ENCODE measurements at regions not wholly inside any gene's neighbourhood (a gene's known extent, or its start where the extent isn't known, plus 50 kb on each side); places are given as distances from the start of the nearest gene placed in this dataset.

GRCh38 chr2:150178591-150178990 is 308.9 kb downstream of the RND3 start:
- no peak for TF ChIP-seq CTCF (IDR thresholded peaks at IDR 0.05)
- no peak for TF ChIP-seq POLR2A (IDR thresholded peaks at IDR 0.05)
- no peak for TF ChIP-seq POLR2AphosphoS5 (IDR thresholded peaks at IDR 0.05)
- no peak for TF ChIP-seq EP300 (IDR thresholded peaks at IDR 0.05; ENCODE audit: low read depth)
